H1 (cell line): ENCODE measurements at regions not wholly inside any gene's neighbourhood (a gene's known extent, or its start where the extent isn't known, plus 50 kb on each side); places are given as distances from the start of the nearest gene placed in this dataset.

Source experiments
- BRCA1 ChIP-seq: IDR thresholded peaks from 2 replicates; pipeline ENCODE4 v1.6.1; 2012; ENCODE audit warnings: low read depth, low read length, improper control_type of control experiment
- KDM1A ChIP-seq: fragments of 200-600, 300-600 bp; sonication (generic); IDR thresholded peaks from 2 replicates; pipeline ENCODE4 v1.7.1; 2016; ENCODE audit warnings: mild to moderate bottlenecking, low read length, borderline replicate concordance
- POLR2A ChIP-seq, 2 experiments: IDR thresholded peaks; 1 replicate in 1 of 2; 2 replicates in 1 of 2; pipeline ENCODE4 v1.6.1; 2011; ENCODE audit warnings: low read depth in 2 of 2, low read length in 2 of 2, mild to moderate bottlenecking in 2 of 2; ENCODE audit errors: control extremely low read depth in 1 of 2
- RNF2 ChIP-seq: fragments of 200-900, 300-1000 bp; sonication (generic); IDR thresholded peaks from 2 replicates; pipeline ENCODE4 v1.7.1; 2016; ENCODE audit warnings: borderline replicate concordance, low read depth, mild to moderate bottlenecking, antibody characterized with exemption, low read length; ENCODE audit not compliant: poor library complexity, severe bottlenecking; ENCODE audit errors: missing control alignments
- SP1 ChIP-seq: IDR thresholded peaks from 2 replicates; pipeline ENCODE4 v1.6.1; 2011; ENCODE audit warnings: low read depth, low read length
- SP2 ChIP-seq: IDR thresholded peaks from 2 replicates; pipeline ENCODE4 v1.6.1; 2012; ENCODE audit warnings: mild to moderate bottlenecking, low read length, inconsistent platforms
- SP4 ChIP-seq: IDR thresholded peaks from 2 replicates; pipeline ENCODE4 v1.6.1; 2012; ENCODE audit warnings: low read length, inconsistent platforms

- TF ChIP-seq SP2 (no peak), POLR2A (IDR thresholded peaks at IDR 0.05; ENCODE audit: control extremely low read depth in 1 of 2, low read depth in 2 of 2, low read length in 2 of 2) (no peak), SP1 (no peak), KDM1A (no peak), RNF2 (no peak), BRCA1 (no peak), SP4 (no peak)
Observed at GRCh38 chr13:62113179-62113578, 697.5 kb upstream of the PCDH20 start (continued).
